ENCODE measurements at regions not wholly inside any gene's neighbourhood (a gene's known extent, or its start where the extent isn't known, plus 50 kb on each side); places are given as distances from the start of the nearest gene placed in this dataset.

DNA sequence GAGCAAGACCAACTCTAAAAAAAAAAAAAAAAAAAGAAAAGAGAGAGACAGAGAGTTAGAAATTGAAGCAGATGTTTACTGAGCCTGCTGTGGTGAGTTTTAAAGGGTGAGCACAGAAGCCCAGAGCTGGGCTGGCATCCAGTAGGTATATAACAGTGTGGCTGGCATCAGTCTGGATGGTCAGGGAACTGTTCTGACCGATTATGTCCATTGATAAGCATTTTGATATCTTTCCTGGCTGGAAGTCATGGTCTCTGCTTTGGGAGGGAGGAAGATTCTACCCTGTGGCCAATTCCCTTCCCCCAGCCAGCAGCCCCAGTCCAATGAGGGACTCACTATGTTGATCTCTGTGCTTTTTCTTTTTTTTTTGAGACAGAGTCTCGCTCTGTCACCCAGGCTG is 65.2 kb upstream of the PODXL start:
- no peak overlapping the region for H3K9ac ChIP-seq (ENCODE audit: low read length)
- H3K9me3 ChIP-seq (ENCODE audit: control insufficient read depth, low read depth, low read length), result no peaks in the 10 kb centered on the region
- no peaks in the 10 kb centered on the region for H3K36me3 ChIP-seq (ENCODE audit: control insufficient read depth, low read depth, low read length)
- H3K4me3 ChIP-seq (ENCODE audit: low read length), result no peak overlapping the region
- H3K27ac ChIP-seq (ENCODE audit: low read length), result no peak overlapping the region
- H3K4me1 ChIP-seq (ENCODE audit: control insufficient read depth, low read depth, low read length), result peaks cover 37% of the 10 kb centered on the region
- H3K27me3 ChIP-seq (ENCODE audit: control insufficient read depth, insufficient read depth, low read length), result no peaks in the 10 kb centered on the region

DNA sequence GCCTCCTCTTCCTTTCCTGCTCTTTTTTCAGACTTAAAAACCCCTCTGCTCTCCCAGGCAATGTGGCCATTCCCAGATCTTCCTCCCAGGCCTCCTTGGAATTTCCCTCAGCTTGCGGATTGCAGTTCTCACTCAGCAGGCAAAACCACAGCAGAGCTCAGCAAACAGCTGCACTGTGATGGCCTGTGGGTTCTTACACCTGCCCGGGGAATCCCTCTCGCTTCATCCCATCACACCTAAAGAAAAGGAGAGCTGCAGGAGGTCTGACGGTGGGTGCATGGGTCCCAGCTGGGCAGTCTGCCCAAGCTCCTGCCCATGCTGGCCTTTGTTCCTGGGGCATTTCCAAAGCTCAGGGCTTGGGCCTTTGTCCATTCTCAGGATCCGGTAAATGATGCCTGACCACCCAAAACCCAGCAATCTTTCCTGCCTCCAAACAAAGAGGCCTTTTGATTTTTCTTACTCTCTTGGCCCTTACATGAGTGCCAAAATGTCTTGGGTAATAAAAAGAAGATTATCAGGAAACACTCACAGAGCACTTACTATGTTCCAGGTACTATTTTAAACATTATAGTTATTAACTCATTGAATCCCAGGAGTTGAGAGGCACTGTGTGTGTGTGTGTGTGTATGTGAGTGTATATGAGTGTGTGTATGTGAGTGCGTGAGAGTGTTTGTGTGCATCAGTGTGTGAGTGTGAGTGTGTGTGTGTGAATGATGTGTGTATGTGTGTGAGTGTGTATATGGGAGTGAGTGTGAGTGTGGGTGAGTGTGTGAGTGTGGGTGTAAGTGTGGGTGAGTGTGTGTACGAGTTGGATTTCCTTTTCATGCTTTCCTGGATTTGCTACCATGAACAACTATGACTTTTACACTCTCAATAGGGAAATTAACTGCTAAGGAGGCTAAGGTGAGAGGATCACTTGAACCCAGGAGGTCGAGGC is 64.5 kb upstream of the PODXL start:
- Histone ChIP-seq H3K9me3 (ENCODE audit: control insufficient read depth, low read depth, low read length) (no peaks in the 10 kb centered on the region), H3K27me3 (ENCODE audit: control insufficient read depth, insufficient read depth, low read length) (no peaks in the 10 kb centered on the region), H3K9ac (ENCODE audit: low read length) (no peak overlapping the region), H3K27ac (ENCODE audit: low read length) (peak overlapping the region; percentile 44), H3K4me3 (ENCODE audit: low read length) (no peak overlapping the region), H3K36me3 (ENCODE audit: control insufficient read depth, low read depth, low read length) (no peaks in the 10 kb centered on the region), H3K4me1 (ENCODE audit: control insufficient read depth, low read depth, low read length) (peaks cover 30% of the 10 kb centered on the region)

DNA sequence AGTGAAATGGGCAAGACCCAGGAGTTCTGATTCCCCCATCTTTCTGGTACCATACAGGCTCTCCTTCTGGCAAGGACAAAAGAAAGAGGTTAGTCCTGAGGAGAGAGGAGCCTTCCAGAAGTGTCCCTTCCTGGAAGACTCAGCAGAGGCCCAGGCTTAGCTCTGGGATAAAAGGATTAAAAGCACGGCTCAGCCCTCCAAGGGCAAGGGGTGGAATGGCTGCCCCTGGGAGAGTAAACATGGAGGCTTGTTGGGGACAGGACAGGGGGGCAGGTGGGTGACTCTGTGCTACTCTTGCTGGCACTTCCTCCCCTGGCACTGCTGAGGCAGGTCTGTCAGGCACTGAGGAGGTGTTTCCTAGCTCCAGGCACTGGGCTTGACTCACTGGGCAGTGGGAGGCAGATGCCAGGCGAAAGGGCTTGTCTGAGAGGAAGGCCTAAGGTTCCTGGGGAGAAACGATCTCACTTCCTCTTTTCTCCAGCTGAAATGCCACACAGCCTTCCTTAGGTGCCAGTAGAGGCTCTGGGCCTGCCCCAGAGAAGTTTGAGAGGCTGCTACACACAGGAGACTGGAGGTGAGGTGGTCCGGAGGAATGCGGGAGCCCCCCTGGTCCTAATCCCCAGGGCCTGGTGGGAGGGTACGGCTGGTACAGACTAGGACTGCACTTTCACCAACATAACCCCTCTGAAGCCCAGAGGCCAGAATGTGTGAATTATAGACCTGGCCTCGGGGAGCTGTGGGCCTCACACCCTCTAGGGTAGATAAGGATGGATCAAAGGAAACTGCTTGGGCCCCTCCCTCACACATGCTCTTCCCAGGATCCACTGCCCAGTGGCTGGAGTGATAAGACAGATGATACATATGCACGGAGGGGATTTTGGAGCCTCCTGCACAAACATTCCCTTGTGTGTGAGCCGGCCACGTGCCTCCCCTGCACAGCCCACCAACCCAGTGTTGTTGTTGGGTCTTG is 63.2 kb upstream of the PODXL start:
- no peaks in the 10 kb centered on the region for H3K36me3 ChIP-seq (ENCODE audit: control insufficient read depth, low read depth, low read length)
- H3K4me3 ChIP-seq (ENCODE audit: low read length), result no peak overlapping the region
- H3K9me3 ChIP-seq (ENCODE audit: control insufficient read depth, low read depth, low read length), result no peaks in the 10 kb centered on the region
- H3K27me3 ChIP-seq (ENCODE audit: control insufficient read depth, insufficient read depth, low read length), result no peaks in the 10 kb centered on the region
- H3K4me1 ChIP-seq (ENCODE audit: control insufficient read depth, low read depth, low read length), result peaks cover 20% of the 10 kb centered on the region
- H3K9ac ChIP-seq (ENCODE audit: low read length), result no peak overlapping the region
- no peak overlapping the region for H3K27ac ChIP-seq (ENCODE audit: low read length)

DNA sequence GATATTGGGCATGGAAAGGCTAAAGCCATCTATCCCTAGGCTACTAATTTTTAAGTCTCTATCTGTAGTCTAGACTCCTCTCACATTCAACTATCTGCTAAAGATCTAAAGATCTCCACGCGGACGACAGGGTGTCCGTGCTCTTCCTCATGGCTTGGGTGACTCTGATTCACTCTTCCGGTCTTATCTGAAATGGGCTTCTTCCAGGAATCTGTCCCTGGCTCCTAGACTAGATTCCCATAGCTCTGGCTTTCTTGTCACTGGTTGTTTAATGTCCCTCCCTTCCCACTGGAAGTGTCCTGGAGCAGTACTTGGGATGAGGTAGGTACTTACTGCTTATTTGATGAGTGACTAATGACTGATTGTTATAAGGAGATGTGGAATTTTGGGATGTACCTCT is 62.0 kb upstream of the PODXL start:
- peaks cover 15% of the 10 kb centered on the region for H3K4me1 ChIP-seq (ENCODE audit: control insufficient read depth, low read depth, low read length)
- no peaks in the 10 kb centered on the region for H3K36me3 ChIP-seq (ENCODE audit: control insufficient read depth, low read depth, low read length)
- H3K4me3 ChIP-seq (ENCODE audit: low read length), result no peak overlapping the region
- H3K9ac ChIP-seq (ENCODE audit: low read length), result no peak overlapping the region
- H3K27ac ChIP-seq (ENCODE audit: low read length), result no peak overlapping the region
- H3K9me3 ChIP-seq (ENCODE audit: control insufficient read depth, low read depth, low read length), result no peaks in the 10 kb centered on the region
- H3K27me3 ChIP-seq (ENCODE audit: control insufficient read depth, insufficient read depth, low read length), result no peaks in the 10 kb centered on the region

DNA sequence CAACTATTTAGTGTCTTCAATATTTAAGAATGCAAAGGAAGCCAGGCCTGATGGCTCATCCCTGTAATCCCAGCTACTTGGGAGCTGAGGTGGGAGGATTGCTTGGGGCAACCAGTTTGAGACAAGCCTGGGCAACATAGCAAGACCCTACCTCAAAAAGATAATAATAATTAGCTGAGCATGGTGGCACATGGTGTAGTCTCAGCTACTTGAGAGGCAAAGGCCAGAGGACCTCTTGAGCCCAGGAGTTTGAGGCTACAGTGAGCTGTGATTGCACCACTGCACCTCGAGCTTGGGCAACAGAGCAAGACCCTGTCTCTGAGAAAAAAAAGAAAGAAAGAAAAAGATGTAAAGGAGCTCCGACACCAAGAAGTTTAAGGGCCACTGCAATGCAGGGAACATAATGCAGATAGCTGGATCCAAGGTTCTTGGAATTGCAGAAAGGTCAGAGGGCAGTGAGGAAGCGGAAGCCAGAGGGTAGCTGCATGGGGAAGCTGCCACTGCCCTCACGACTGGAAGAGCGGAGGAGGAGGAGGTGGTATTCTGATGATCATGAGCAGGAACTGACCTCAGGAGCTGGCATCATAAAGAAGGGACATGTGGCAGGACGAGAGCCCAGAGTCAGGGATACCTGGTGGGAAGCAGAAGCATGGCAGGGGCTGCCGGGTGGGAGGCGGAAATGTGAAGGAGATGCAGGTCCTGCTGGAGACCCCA is 60.2 kb upstream of the PODXL start:
- Histone ChIP-seq H3K27ac (ENCODE audit: low read length) (no peak overlapping the region), H3K4me3 (ENCODE audit: low read length) (no peak overlapping the region), H3K27me3 (ENCODE audit: control insufficient read depth, insufficient read depth, low read length) (no peaks in the 10 kb centered on the region), H3K9ac (ENCODE audit: low read length) (no peak overlapping the region), H3K36me3 (ENCODE audit: control insufficient read depth, low read depth, low read length) (no peaks in the 10 kb centered on the region), H3K9me3 (ENCODE audit: control insufficient read depth, low read depth, low read length) (no peaks in the 10 kb centered on the region), H3K4me1 (ENCODE audit: control insufficient read depth, low read depth, low read length) (peaks cover 15% of the 10 kb centered on the region)

DNA sequence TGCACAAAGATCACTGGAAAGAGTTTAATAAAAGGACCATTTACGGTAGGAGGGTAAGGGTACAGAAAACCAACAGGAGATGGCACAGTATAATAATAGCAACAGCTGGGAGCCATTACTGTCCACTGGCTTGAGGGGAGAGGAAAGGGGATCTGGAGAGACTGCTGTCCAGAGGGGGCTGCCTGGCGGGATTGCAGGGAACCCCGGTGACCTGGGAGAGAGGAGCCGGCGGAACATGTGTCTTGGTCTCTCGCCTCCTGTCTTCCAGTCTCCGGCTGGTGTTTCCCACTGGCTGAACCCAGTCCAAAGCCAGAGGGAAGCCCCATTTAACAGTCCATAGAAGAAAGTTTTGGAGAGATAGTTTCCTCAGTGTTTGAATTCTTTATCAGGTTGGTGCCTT is 57.5 kb upstream of the PODXL start:
- Histone ChIP-seq H3K9ac (ENCODE audit: low read length) (no peak overlapping the region), H3K4me1 (ENCODE audit: control insufficient read depth, low read depth, low read length) (no peaks in the 10 kb centered on the region), H3K9me3 (ENCODE audit: control insufficient read depth, low read depth, low read length) (no peaks in the 10 kb centered on the region), H3K36me3 (ENCODE audit: control insufficient read depth, low read depth, low read length) (no peaks in the 10 kb centered on the region), H3K4me3 (ENCODE audit: low read length) (no peak overlapping the region), H3K27me3 (ENCODE audit: control insufficient read depth, insufficient read depth, low read length) (no peaks in the 10 kb centered on the region), H3K27ac (ENCODE audit: low read length) (no peak overlapping the region)

DNA sequence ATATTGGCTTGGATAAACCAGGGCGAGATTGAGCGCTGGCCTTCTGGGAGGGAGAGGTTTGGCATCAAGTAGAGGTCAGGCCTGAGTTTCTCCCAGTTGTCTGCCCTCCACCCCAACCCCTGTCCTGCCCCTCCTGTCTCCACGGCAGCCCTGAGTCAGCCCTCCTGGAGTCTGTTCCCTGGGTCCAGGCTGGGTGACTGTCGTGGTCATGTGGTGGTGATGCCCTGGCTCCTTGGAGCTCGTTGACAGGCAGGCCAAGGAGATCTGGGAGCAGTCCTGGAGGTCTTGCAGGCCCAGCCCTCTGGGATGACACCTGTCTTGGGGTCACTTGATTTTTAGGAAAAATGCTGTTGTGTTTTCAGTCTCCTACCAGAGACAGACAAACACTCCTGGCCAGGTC is 53.6 kb upstream of the PODXL start:
- Histone ChIP-seq H3K27me3 (ENCODE audit: control insufficient read depth, insufficient read depth, low read length) (no peaks in the 10 kb centered on the region), H3K9ac (ENCODE audit: low read length) (no peak overlapping the region), H3K9me3 (ENCODE audit: control insufficient read depth, low read depth, low read length) (no peaks in the 10 kb centered on the region), H3K4me1 (ENCODE audit: control insufficient read depth, low read depth, low read length) (peaks cover 31% of the 10 kb centered on the region), H3K36me3 (ENCODE audit: control insufficient read depth, low read depth, low read length) (no peaks in the 10 kb centered on the region), H3K27ac (ENCODE audit: low read length) (no peak overlapping the region), H3K4me3 (ENCODE audit: low read length) (no peak overlapping the region)

DNA sequence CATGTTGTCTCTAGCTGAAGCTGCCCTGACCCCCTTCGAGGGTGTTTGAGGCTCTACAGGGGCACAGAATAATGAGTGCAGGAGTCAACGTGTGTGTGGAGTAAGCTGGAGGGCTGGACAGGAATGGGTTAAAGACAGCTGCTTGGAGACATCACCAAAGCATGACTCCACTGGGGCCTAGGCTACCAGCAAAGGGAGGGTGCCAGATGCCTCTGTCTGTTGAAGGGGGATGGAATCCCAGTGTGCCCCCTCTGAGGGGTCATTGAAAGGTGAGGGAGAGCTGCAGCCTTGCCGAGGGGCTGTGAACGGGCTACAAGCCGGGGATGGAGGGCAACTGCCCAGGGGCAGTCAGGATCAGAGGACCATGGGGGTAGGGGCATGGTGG is 51.7 kb upstream of the PODXL start:
- no peaks in the 10 kb centered on the region for H3K9me3 ChIP-seq (ENCODE audit: control insufficient read depth, low read depth, low read length)
- no peak overlapping the region for H3K4me3 ChIP-seq (ENCODE audit: low read length)
- H3K27ac ChIP-seq (ENCODE audit: low read length), result no peak overlapping the region
- no peak overlapping the region for H3K9ac ChIP-seq (ENCODE audit: low read length)
- no peaks in the 10 kb centered on the region for H3K27me3 ChIP-seq (ENCODE audit: control insufficient read depth, insufficient read depth, low read length)
- peaks cover 47% of the 10 kb centered on the region for H3K4me1 ChIP-seq (ENCODE audit: control insufficient read depth, low read depth, low read length)
- H3K36me3 ChIP-seq (ENCODE audit: control insufficient read depth, low read depth, low read length), result no peaks in the 10 kb centered on the region

DNA sequence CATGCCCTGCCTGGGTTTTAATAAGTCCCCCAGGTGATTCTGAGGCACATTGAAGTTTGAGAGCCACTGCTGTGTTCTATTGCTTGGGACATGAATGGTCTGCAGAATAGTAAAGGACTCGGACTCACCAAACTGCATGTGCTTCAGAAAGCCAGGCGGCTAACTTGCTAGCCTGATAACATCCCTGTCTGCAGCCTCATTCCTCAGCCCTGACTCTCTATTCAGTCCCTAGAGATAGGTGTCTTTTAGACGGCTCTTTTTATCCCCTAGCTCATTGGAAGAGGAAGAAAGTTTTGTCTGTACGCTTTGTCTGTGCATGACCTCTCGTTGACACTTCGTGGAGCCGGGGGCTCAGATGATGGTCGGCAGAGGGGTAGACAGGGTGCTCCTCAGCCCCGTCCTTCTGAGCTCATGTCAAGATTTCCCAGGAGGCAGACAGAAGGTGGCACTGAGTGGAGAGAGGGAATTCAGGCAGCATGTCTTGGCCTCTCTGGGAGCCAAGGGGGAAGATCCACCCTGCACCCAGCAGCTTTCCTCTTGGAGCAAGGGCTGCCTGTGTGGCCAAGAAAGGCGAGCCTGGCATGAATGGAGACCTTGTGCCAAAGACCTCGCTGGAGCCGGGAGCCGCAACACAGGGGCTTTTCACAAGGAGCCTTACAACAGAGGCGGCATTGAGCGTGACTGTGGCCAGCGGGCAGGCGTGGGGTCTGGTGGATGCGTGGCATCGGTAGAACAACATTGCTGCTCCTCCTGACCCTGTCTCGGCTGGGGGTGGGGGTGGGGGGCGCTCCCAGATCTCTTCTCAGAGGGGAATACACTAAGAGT is 51.1 kb upstream of the PODXL start:
- H3K9me3 ChIP-seq (ENCODE audit: control insufficient read depth, low read depth, low read length), result no peaks in the 10 kb centered on the region
- no peaks in the 10 kb centered on the region for H3K36me3 ChIP-seq (ENCODE audit: control insufficient read depth, low read depth, low read length)
- peaks cover 53% of the 10 kb centered on the region for H3K4me1 ChIP-seq (ENCODE audit: control insufficient read depth, low read depth, low read length)
- peak overlapping the region; percentile 17 for H3K27ac ChIP-seq (ENCODE audit: low read length)
- no peak overlapping the region for H3K4me3 ChIP-seq (ENCODE audit: low read length)
- H3K27me3 ChIP-seq (ENCODE audit: control insufficient read depth, insufficient read depth, low read length), result no peaks in the 10 kb centered on the region
- no peak overlapping the region for H3K9ac ChIP-seq (ENCODE audit: low read length)

DNA sequence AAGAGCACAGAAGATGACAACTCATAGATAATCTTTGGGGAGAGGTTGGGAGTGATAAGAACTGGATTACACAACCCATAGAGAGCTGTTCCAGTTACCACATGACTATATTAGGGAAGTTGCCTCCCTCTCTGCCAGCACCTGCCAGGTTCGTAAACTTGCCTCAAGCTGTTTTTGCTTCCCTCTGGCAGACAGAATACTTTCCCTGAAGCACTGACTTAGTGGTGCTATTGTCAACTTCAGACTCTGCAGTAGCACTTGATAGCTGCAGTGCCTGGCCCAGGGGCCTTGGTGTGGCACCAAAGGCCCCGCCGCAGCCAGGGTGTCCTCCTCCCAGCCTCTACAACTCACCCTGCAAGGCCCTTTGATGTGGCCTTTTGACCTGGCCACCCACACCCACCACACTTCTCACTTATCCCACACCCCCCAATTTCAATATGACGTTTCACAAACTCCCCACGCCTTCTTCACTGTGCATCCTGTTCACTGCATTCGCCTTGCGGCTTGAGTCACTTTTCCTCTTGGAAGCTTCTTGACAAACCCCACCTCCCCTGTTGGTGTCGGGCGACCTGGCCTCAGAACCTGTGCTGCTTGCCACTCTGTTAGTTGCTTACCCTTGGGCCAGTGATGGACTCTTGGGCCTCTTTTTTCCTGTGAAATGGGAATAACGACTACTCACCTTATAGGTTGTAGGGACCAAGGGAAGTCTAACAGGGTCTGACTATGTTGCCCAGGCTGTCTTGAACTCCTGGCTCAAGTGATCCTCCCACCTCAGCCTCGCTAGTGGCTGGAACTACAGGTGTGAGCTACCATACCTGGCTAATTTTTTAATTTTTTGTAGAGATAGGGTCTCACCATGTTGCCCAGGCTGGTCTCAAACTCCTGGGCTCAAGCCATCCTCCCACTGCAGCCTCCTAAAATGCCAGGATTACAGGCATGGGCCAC is 50.2 kb upstream of the PODXL start:
- Histone ChIP-seq H3K9ac (ENCODE audit: low read length) (peak overlapping the region; percentile 35), H3K27ac (ENCODE audit: low read length) (peak overlapping the region; percentile 93), H3K4me1 (ENCODE audit: control insufficient read depth, low read depth, low read length) (peaks cover 58% of the 10 kb centered on the region)

More for the DNA sequence above, 50.2 kb upstream of the PODXL start:
- Histone ChIP-seq H3K9me3 (ENCODE audit: control insufficient read depth, low read depth, low read length) (no peaks in the 10 kb centered on the region), H3K4me3 (ENCODE audit: low read length) (no peak overlapping the region), H3K36me3 (ENCODE audit: control insufficient read depth, low read depth, low read length) (no peaks in the 10 kb centered on the region), H3K27me3 (ENCODE audit: control insufficient read depth, insufficient read depth, low read length) (no peaks in the 10 kb centered on the region)
